CD14-positive monocyte (primary cell): ENCODE measurements at regions not wholly inside any gene's neighbourhood (a gene's known extent, or its start where the extent isn't known, plus 50 kb on each side); places are given as distances from the start of the nearest gene placed in this dataset.

ENCODE experiments used
- DNase-seq, 3 donors: peaks; one replicate each; pipeline ENCODE4 v3.0.0-alpha.2; 2011 to 2022
- H2AFZ ChIP-seq: 2 replicates; pipeline ENCODE4 v1.6.0; 2012; ENCODE audit warnings: mild to moderate bottlenecking, low read depth, low read length, inconsistent platforms; ENCODE audit not compliant: insufficient read depth, poor library complexity, severe bottlenecking
- H3K27ac ChIP-seq, 2 donors: 1 replicate in 1 of 2; 2 replicates in 1 of 2; pipeline ENCODE4 v1.5.1; 2012 to 2013; ENCODE audit warnings: low read length in 2 of 2, control low read depth in 1 of 2, inconsistent platforms in 1 of 2, low read depth in 1 of 2, mild to moderate bottlenecking in 1 of 2
- H3K27me3 ChIP-seq, 2 donors: one replicate each; pipeline versions ENCODE4 v1.6.0 to v1.6.1; 2011 to 2013; ENCODE audit warnings: low read length in 2 of 2; ENCODE audit not compliant: control insufficient read depth in 2 of 2, insufficient read depth in 2 of 2
- H3K36me3 ChIP-seq, 2 donors: replicated peaks in 1 of 2; 1 replicate in 1 of 2; 2 replicates in 1 of 2; pipeline versions ENCODE4 v1.5.1 to v1.6.1; 2012 to 2013; ENCODE audit warnings: low read length in 2 of 2, control low read depth in 1 of 2, inconsistent platforms in 1 of 2, mild to moderate bottlenecking in 1 of 2; ENCODE audit not compliant: insufficient read depth in 2 of 2, control insufficient read depth in 1 of 2
- H3K4me1 ChIP-seq, 2 donors: 1 replicate in 1 of 2; 2 replicates in 1 of 2; pipeline versions ENCODE4 v1.5.1 to v1.6.1; 2012 to 2013; ENCODE audit warnings: low read length in 2 of 2, control low read depth in 1 of 2, inconsistent platforms in 1 of 2, mild to moderate bottlenecking in 1 of 2, moderate library complexity in 1 of 2; ENCODE audit not compliant: insufficient read depth in 2 of 2, control insufficient read depth in 1 of 2
- H3K4me2 ChIP-seq: replicated peaks from 2 replicates; pipeline ENCODE3; 2012; ENCODE audit warnings: low read length, moderate library complexity, mild to moderate bottlenecking; ENCODE audit not compliant: poor library complexity, severe bottlenecking; ENCODE audit errors: extremely low read depth
- H3K4me3 ChIP-seq, 3 experiments: fragments of 200-600 bp in 1 of 3; sonication (generic) in 1 of 3; replicated peaks in 1 of 3; 1 replicate in 2 of 3; 2 replicates in 1 of 3; pipeline ENCODE4 v1.5.1; 2011 to 2013; ENCODE audit warnings: low read length in 3 of 3, mild to moderate bottlenecking in 3 of 3, control low read depth in 2 of 3, low read depth in 2 of 3, inconsistent platforms in 1 of 3, moderate library complexity in 1 of 3
- H3K79me2 ChIP-seq: 2 replicates; pipeline ENCODE4 v1.6.0; 2012; ENCODE audit warnings: mild to moderate bottlenecking, control low read depth, inconsistent platforms, low read length, moderate library complexity; ENCODE audit not compliant: insufficient read depth
- H3K9ac ChIP-seq: 2 replicates; pipeline ENCODE4 v1.6.0; 2017; ENCODE audit warnings: low read length, mild to moderate bottlenecking; ENCODE audit not compliant: insufficient read depth, poor library complexity, severe bottlenecking
- H3K9me3 ChIP-seq, 2 donors: replicated peaks in 1 of 2; 1 replicate in 1 of 2; 2 replicates in 1 of 2; pipeline versions ENCODE4 v1.5.1 to v1.6.1; 2012 to 2013; ENCODE audit warnings: low read length in 2 of 2, control low read depth in 1 of 2; ENCODE audit not compliant: control insufficient read depth in 1 of 2, insufficient read depth in 1 of 2
- H4K20me1 ChIP-seq: 2 replicates; pipeline ENCODE4 v1.6.0; 2012; ENCODE audit warnings: mild to moderate bottlenecking, low read length, control low read depth, moderate library complexity; ENCODE audit not compliant: insufficient read depth
- H3K27ac Mint-ChIP-seq, 7 donors: one replicate each; pipeline ENCODE4 v1.8.0; 2020; ENCODE audit warnings: mild to moderate bottlenecking in 7 of 7, mixed read lengths in 7 of 7, moderate library complexity in 6 of 7, inconsistent platforms in 2 of 7
- H3K27me3 Mint-ChIP-seq, 3 donors: one replicate each; pipeline ENCODE4 v1.8.0; 2021 to 2022; ENCODE audit warnings: low read depth in 3 of 3, mild to moderate bottlenecking in 3 of 3, mixed read lengths in 3 of 3, moderate library complexity in 3 of 3, inconsistent platforms in 1 of 3
- H3K36me3 Mint-ChIP-seq, 2 donors: one replicate each; pipeline ENCODE4 v1.8.0; 2020; ENCODE audit warnings: mixed read lengths in 2 of 2, inconsistent platforms in 1 of 2, mild to moderate bottlenecking in 1 of 2
- H3K4me1 Mint-ChIP-seq: one replicate; pipeline ENCODE4 v1.8.0; 2020; ENCODE audit warnings: mild to moderate bottlenecking, mixed read lengths
- H3K4me3 Mint-ChIP-seq, 2 donors: one replicate each; pipeline ENCODE4 v1.8.0; 2020; ENCODE audit warnings: mild to moderate bottlenecking in 2 of 2, mixed read lengths in 2 of 2, moderate library complexity in 1 of 2
- H3K9me3 Mint-ChIP-seq, 7 donors: one replicate each; pipeline ENCODE4 v1.8.0; 2020 to 2022; ENCODE audit warnings: mixed read lengths in 7 of 7, mild to moderate bottlenecking in 6 of 7, moderate library complexity in 6 of 7, inconsistent platforms in 2 of 7
- CTCF ChIP-seq: fragments of 200-600 bp; IDR thresholded peaks from one replicate; pipeline ENCODE4 v1.8.0; 2022; ENCODE audit warnings: antibody characterized with exemption, mild to moderate bottlenecking
- WGBS: methylation state at CpG from one replicate; pipeline ENCODE4 v1.1.5; 2013; ENCODE audit warnings: missing lambda C conversion rate; ENCODE audit not compliant: insufficient coverage; 5-methylcytosine and 5-hydroxymethylcytosine counted together
- intact Hi-C, 2 donors: fragments of 100-400 bp; cut with micrococcal nuclease; formaldehyde crosslinking; loops; one replicate each; pipeline versions ENCODE4 v1.15.0 to v1.15.1; 2023

- WGBS: 92% methylated on average over 4 of the region's 4 CpGs
- H3K27me3 Mint-ChIP-seq: no peaks in the 10 kb centered on the region
Measured at GRCh38 chr5:106076655-106077054, 1594.1 kb downstream of the EFNA5 start.

GRCh38 chr5:106072208-106072607 is 1598.5 kb downstream of the EFNA5 start:
- Histone ChIP-seq H3K4me1 (no peaks in the 10 kb centered on the region), H3K9ac (no peak overlapping the region), H3K4me2 (no peak overlapping the region), H3K9me3 (peaks cover 0 to 3% of the 10 kb centered on the region in 2 donors), H3K36me3 (no peaks in the 10 kb centered on the region), H3K27me3 (no peaks in the 10 kb centered on the region), H4K20me1 (no peaks in the 10 kb centered on the region), H3K79me2 (no peaks in the 10 kb centered on the region), H3K4me3 (no peak overlapping the region), H3K27ac (no peak overlapping the region), H2AFZ (no peak overlapping the region)
- intact Hi-C loops: no loop called here
- DNase-seq: no peak
- Mint-ChIP-seq H3K27me3 (no peaks in the 10 kb centered on the region), H3K4me3 (no peak overlapping the region), H3K36me3 (no peaks in the 10 kb centered on the region), H3K4me1 (no peaks in the 10 kb centered on the region), H3K9me3 (peaks cover 0 to 3% (median 0%) of the 10 kb centered on the region in 7 donors), H3K27ac (no peak overlapping the region)
- no CpG with 5 or more reads among the region's 2 CpGs for WGBS
- TF ChIP-seq CTCF: no peak

More at GRCh38 chr5:106076655-106077054, 1594.1 kb downstream of the EFNA5 start:
- TF ChIP-seq CTCF: no peak
- Mint-ChIP-seq H3K27ac (no peak overlapping the region), H3K9me3 (no peaks in the 10 kb centered on the region), H3K36me3 (no peaks in the 10 kb centered on the region), H3K4me1 (no peaks in the 10 kb centered on the region), H3K4me3 (no peak overlapping the region)
- no peaks in the 10 kb centered on the region for H3K79me2 ChIP-seq
- no peaks in the 10 kb centered on the region for H3K4me1 ChIP-seq
- H3K4me2 ChIP-seq: no peak overlapping the region
- H4K20me1 ChIP-seq: no peaks in the 10 kb centered on the region
- H3K9me3 ChIP-seq: no peaks in the 10 kb centered on the region
- no peak overlapping the region for H3K27ac ChIP-seq
- no peaks in the 10 kb centered on the region for H3K36me3 ChIP-seq
- intact Hi-C loops: no loop called here
- no peaks in the 10 kb centered on the region for H3K27me3 ChIP-seq
- no peak overlapping the region for H3K4me3 ChIP-seq
- H3K9ac ChIP-seq: no peak overlapping the region
- DNase-seq: no peak
- no peak overlapping the region for H2AFZ ChIP-seq
